Brain microvascular endothelial cell (primary cell): ENCODE measurements at regions not wholly inside any gene's neighbourhood (a gene's known extent, or its start where the extent isn't known, plus 50 kb on each side); places are given as distances from the start of the nearest gene placed in this dataset.

Experiments used
- DNase-seq: peaks from one replicate; pipeline ENCODE4 v3.0.0-alpha.2; 2020
- H3K27ac ChIP-seq: fragments of 250-450 bp; sonication (Bioruptor Pico); 2 replicates; pipeline ENCODE4 v1.5.1; 2020; ENCODE audit warnings: mild to moderate bottlenecking, moderate library complexity
- H3K27me3 ChIP-seq: fragments of 250-450 bp; sonication (Bioruptor Pico); replicated peaks from 2 replicates; pipeline ENCODE4 v1.5.1; 2020; ENCODE audit warnings: mild to moderate bottlenecking
- H3K36me3 ChIP-seq: fragments of 250-450 bp; sonication (Bioruptor Pico); replicated peaks from 2 replicates; pipeline ENCODE4 v1.5.1; 2020; ENCODE audit warnings: mild to moderate bottlenecking
- H3K4me3 ChIP-seq: 2 replicates; pipeline ENCODE4 v1.5.1; 2011; ENCODE audit warnings: low read depth, mild to moderate bottlenecking, control low read depth, low read length, moderate library complexity
- in situ Hi-C: cut with HindIII; loops from 2 replicates; pipeline ENCODE4 v1.10.0; 2017; ENCODE audit warnings: low sequenced_read_pairs, low pct_ligation_motif_present
- TF ChIP-seq, protein P1 (sequence below): IDR thresholded peaks from 2 replicates; pipeline ENCODE4 v1.5.1; 2011; ENCODE audit warnings: low read depth, mild to moderate bottlenecking, moderate library complexity, low read length, control low read depth, inconsistent platforms; ENCODE audit errors: missing control alignments

DNA sequence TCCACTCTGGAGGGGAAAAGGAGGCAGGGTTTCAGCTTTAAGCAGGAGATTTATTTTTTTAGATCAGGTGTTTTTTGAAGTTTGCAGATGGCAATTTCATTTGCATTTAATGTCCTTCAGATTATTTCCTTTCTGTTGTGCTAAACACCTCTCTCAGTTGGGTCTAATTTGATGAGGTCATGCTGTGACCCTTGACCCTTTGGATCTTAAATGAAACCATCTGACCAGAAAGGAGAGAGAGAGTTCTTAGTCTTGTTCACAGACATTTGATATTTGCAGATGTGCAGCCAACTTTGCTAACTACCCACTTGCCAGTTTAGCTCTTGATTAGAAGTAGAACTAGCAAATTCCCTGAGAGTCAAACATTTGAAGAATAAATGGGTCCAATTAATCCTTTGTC lies 101.5 kb upstream of the RAB11FIP2 start:
- H3K27me3 ChIP-seq = no peaks in the 10 kb centered on the region
- H3K4me3 ChIP-seq = no peak overlapping the region
- no peak overlapping the region for H3K27ac ChIP-seq
- no peak for DNase-seq
- TF ChIP-seq, protein P1, sequence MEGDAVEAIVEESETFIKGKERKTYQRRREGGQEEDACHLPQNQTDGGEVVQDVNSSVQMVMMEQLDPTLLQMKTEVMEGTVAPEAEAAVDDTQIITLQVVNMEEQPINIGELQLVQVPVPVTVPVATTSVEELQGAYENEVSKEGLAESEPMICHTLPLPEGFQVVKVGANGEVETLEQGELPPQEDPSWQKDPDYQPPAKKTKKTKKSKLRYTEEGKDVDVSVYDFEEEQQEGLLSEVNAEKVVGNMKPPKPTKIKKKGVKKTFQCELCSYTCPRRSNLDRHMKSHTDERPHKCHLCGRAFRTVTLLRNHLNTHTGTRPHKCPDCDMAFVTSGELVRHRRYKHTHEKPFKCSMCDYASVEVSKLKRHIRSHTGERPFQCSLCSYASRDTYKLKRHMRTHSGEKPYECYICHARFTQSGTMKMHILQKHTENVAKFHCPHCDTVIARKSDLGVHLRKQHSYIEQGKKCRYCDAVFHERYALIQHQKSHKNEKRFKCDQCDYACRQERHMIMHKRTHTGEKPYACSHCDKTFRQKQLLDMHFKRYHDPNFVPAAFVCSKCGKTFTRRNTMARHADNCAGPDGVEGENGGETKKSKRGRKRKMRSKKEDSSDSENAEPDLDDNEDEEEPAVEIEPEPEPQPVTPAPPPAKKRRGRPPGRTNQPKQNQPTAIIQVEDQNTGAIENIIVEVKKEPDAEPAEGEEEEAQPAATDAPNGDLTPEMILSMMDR = no peak
- in situ Hi-C loops = no loop called here
- H3K36me3 ChIP-seq = no peaks in the 10 kb centered on the region

DNA sequence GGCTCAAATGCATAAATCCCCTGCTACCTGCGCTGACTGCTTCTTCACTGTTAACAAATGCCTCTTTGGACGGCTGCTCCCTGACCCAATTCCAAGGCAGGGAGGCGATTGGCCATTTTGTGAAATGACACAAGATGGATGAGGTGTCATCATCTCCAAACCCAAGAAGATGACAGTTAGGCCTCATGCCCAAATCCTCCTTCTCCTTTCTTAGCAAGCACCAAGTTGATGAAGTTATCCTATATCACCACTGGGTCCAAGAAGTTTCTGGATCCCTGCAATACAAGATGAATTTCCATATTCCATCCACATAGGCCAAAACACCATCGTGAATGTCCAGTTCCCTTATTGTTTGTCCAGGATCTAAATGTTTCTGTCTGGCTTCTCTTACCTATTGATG lies 98.5 kb upstream of the RAB11FIP2 start:
- in situ Hi-C loops = no loop called here
- TF ChIP-seq, protein P1 = no peak
- no peak for DNase-seq
- H3K27me3 ChIP-seq = no peaks in the 10 kb centered on the region
- H3K27ac ChIP-seq = no peak overlapping the region
- no peak overlapping the region for H3K4me3 ChIP-seq
- H3K36me3 ChIP-seq = no peaks in the 10 kb centered on the region

DNA sequence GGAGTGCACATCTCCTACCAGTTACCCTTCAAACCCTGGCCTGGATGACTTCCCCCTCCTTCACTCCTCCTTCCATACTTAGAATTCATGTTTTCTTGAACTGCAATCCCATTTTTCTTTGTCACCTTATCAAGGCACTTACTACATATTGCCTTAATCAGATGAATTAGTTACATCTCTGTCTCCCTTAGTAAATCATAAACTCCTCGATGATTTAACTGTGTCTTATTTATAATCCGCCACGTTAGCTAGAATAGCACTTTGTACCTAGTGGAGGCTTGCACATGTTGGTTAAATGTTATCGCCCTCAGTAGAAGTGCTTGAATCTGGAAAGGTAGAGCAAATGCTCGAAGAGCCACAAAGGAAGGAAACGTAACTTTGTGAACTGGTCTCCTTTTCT lies 94.7 kb upstream of the RAB11FIP2 start:
- Histone ChIP-seq H3K27me3 (no peaks in the 10 kb centered on the region), H3K4me3 (no peak overlapping the region), H3K36me3 (no peaks in the 10 kb centered on the region), H3K27ac (no peak overlapping the region)
- TF ChIP-seq, protein P1 = no peak
- in situ Hi-C loops = no loop called here
- DNase-seq = no peak

DNA sequence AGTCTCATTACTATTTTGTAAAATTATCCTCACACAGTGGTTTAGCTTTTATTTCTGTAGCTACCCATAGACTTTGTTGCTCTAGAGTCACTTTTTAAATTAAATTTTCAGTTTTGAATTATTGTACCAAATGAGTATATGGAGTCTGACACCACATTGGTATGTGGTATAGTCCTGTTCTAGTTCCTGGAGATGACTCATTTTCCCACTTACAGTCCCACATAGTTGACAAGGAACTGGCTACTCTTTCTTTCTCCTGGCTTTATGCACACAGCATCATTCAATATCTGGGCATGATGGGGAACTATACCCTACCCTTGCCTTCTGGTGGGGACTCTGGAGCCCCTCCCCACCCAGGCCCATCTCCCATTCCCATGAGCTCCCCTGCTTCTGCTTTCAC lies 92.6 kb upstream of the RAB11FIP2 start:
- in situ Hi-C loops = no loop called here
- TF ChIP-seq, protein P1 = no peak
- no peak overlapping the region for H3K4me3 ChIP-seq
- no peaks in the 10 kb centered on the region for H3K27me3 ChIP-seq
- no peaks in the 10 kb centered on the region for H3K36me3 ChIP-seq
- DNase-seq = peak; percentile 1
- no peak overlapping the region for H3K27ac ChIP-seq

DNA sequence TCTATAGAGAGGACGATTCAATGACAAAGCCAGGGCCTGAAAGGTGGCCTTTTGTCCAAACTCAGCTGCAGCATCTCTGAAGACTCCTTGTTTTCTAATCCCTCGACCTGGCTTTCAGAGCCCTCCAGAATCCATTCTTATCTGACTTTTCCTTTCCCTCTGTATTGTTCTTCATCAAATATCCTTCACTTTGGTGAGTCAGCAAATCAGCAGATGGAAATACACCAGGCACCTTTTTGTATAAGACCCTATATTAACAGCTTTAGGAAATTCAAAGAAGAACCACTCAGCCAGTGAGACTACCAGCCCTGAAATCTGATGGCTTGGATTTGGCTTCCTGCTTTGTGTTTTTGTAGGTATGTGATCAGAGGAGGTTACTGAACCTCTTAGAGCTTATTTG lies 81.9 kb upstream of the RAB11FIP2 start:
- TF ChIP-seq, protein P1 = no peak
- in situ Hi-C loops = no loop called here
- no peak for DNase-seq
- Histone ChIP-seq H3K4me3 (no peak overlapping the region), H3K27ac (no peak overlapping the region), H3K27me3 (no peaks in the 10 kb centered on the region), H3K36me3 (no peaks in the 10 kb centered on the region)

DNA sequence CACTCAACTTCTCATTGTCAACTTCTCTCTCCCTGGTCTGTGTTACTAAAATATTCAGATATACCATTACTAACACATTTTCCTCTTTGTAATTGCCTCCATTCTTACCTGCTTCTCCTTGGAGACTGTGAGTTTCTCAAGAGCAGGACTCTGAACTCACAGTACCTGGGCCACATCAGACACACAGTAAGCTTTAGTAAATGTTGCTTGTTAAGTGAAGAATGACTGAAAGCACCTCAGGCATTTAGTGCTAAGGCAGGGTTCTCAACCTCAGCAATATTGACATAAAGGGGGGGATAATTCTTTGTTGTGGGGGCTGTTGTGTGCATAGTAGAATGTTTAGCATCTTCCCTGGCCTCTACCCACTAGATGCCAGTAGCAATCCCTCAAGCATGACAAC lies 72.0 kb upstream of the RAB11FIP2 start:
- H3K36me3 ChIP-seq = no peaks in the 10 kb centered on the region
- no peak for DNase-seq
- H3K4me3 ChIP-seq = no peak overlapping the region
- in situ Hi-C loops = no loop called here
- no peaks in the 10 kb centered on the region for H3K27me3 ChIP-seq
- TF ChIP-seq, protein P1 = no peak
- H3K27ac ChIP-seq = no peak overlapping the region
